H1 (cell line): ENCODE measurements at regions not wholly inside any gene's neighbourhood (a gene's known extent, or its start where the extent isn't known, plus 50 kb on each side); places are given as distances from the start of the nearest gene placed in this dataset.

Experiments
- CTCF ChIA-PET: fragments of 300-600 bp; sonication (Branson Sonifier 250); formaldehyde crosslinking; loops from one replicate; lab custom pipeline; 2021; ENCODE audit not compliant: partially characterized antibody; lab: Charles Lee
- POLR2A ChIA-PET: fragments of 300-600 bp; sonication (Branson Sonifier 250); formaldehyde crosslinking; loops from one replicate; lab custom pipeline; 2021; ENCODE audit warnings: inconsistent platforms; ENCODE audit not compliant: partially characterized antibody; lab: Charles Lee
- DNase-seq, 2 experiments: peaks; one replicate each; pipeline versions ENCODE4 v3.0.0 to v3.0.0-alpha.2; 2010 to 2022; ENCODE audit warnings: low spot score in 2 of 2, low read depth in 1 of 2, mixed read lengths in 1 of 2
- FAIRE-seq: peaks from 2 replicates; lab custom pipeline; 2011; peaks lifted over from hg19 to GRCh38; lab: Jason Lieb, UNC
- H2AFZ ChIP-seq: 2 replicates; pipeline ENCODE4 v1.8.1; 2012; ENCODE audit warnings: low read length, inconsistent platforms
- H2AK5ac ChIP-seq: 2 replicates; pipeline ENCODE4 v1.6.1; 2013; ENCODE audit warnings: low read depth, low read length
- H2BK120ac ChIP-seq: replicated peaks from 2 replicates; pipeline ENCODE3; 2013; ENCODE audit warnings: low read depth, low read length, inconsistent platforms
- H2BK12ac ChIP-seq: 2 replicates; pipeline ENCODE4 v1.6.1; 2013; ENCODE audit warnings: low read depth, low read length
- H2BK15ac ChIP-seq: 2 replicates; pipeline ENCODE4 v1.6.1; 2013; ENCODE audit warnings: low read length
- H2BK20ac ChIP-seq: 2 replicates; pipeline ENCODE4 v1.6.1; 2013; ENCODE audit warnings: low read length
- H2BK5ac ChIP-seq: 2 replicates; pipeline ENCODE4 v1.6.1; 2013; ENCODE audit warnings: low read depth, low read length
- H3K14ac ChIP-seq: 2 replicates; pipeline ENCODE4 v1.6.1; 2013; ENCODE audit warnings: inconsistent platforms; ENCODE audit not compliant: insufficient read length
- H3K18ac ChIP-seq: 2 replicates; pipeline ENCODE4 v1.6.1; 2013; ENCODE audit warnings: low read length; ENCODE audit errors: extremely low read depth
- H3K23ac ChIP-seq: 2 replicates; pipeline ENCODE4 v1.6.1; 2013; ENCODE audit warnings: inconsistent platforms; ENCODE audit not compliant: insufficient read length
- H3K23me2 ChIP-seq: 2 replicates; pipeline ENCODE4 v1.6.1; 2013; ENCODE audit warnings: low read depth, low read length
- H3K27ac ChIP-seq: 2 replicates; pipeline ENCODE4 v1.6.1; 2011; ENCODE audit warnings: low read depth, low read length, inconsistent platforms
- H3K27me3 ChIP-seq, 4 experiments: replicated peaks in 1 of 4; 1 replicate in 1 of 4; 2 replicates in 3 of 4; pipeline versions ENCODE4 v1.6.1 to v1.8.1; 2011 to 2013; ENCODE audit warnings: low read length in 3 of 4, mild to moderate bottlenecking in 3 of 4, inconsistent platforms in 2 of 4, mixed read lengths in 2 of 4, moderate library complexity in 1 of 4; ENCODE audit not compliant: control insufficient read depth in 3 of 4, insufficient read depth in 3 of 4; ENCODE audit errors: extremely low read depth in 1 of 4
- H3K36me3 ChIP-seq, 4 experiments: 2 replicates each; pipeline versions ENCODE4 v1.6.1 to v1.8.1; 2011 to 2013; ENCODE audit warnings: mild to moderate bottlenecking in 4 of 4, low read length in 3 of 4, moderate library complexity in 2 of 4, control low read depth in 1 of 4, inconsistent platforms in 1 of 4; ENCODE audit not compliant: insufficient read depth in 4 of 4, control insufficient read depth in 2 of 4
- H3K4ac ChIP-seq: replicated peaks from 2 replicates; pipeline ENCODE3; 2013; ENCODE audit warnings: low read length, low read depth, mixed read lengths, inconsistent platforms; ENCODE audit not compliant: insufficient read length
- H3K4me1 ChIP-seq, 4 experiments: replicated peaks in 1 of 4; 1 replicate in 1 of 4; 2 replicates in 3 of 4; pipeline versions ENCODE4 v1.6.1 to v1.8.1; 2011 to 2013; ENCODE audit warnings: low read length in 3 of 4, inconsistent platforms in 2 of 4, mixed read lengths in 1 of 4; ENCODE audit not compliant: insufficient read depth in 4 of 4, control insufficient read depth in 3 of 4
- H3K4me2 ChIP-seq, 2 experiments: 2 replicates each; pipeline versions ENCODE4 v1.6.1 to v1.8.1; 2011 to 2013; ENCODE audit warnings: low read depth in 2 of 2, low read length in 2 of 2, control low read depth in 1 of 2, inconsistent platforms in 1 of 2, mild to moderate bottlenecking in 1 of 2; ENCODE audit not compliant: insufficient read depth in 1 of 2
- H3K4me3 ChIP-seq, 4 experiments: fragments of 200-600, 300-600 bp in 1 of 4; sonication (generic), shearing (Covaris generic), sonication (Bioruptor Twin) in 1 of 4; 2 replicates each; pipeline versions ENCODE4 v1.5.1 to v1.8.1; 2011 to 2016; ENCODE audit warnings: low read length in 4 of 4, low read depth in 3 of 4, control low read depth in 2 of 4, inconsistent platforms in 2 of 4, mild to moderate bottlenecking in 2 of 4, mixed read lengths in 1 of 4, moderate library complexity in 1 of 4; ENCODE audit not compliant: insufficient read depth in 2 of 4; ENCODE audit errors: extremely low read depth in 1 of 4
- H3K56ac ChIP-seq: replicated peaks from 2 replicates; pipeline ENCODE3; 2013; ENCODE audit warnings: low read depth, mild to moderate bottlenecking, mixed read lengths, low read length, inconsistent platforms; ENCODE audit not compliant: insufficient read length
- H3K79me1 ChIP-seq: 2 replicates; pipeline ENCODE4 v1.6.1; 2013; ENCODE audit warnings: low read depth, low read length, control low read depth
- H3K79me2 ChIP-seq, 2 experiments: 2 replicates each; pipeline versions ENCODE4 v1.6.1 to v1.8.1; 2012 to 2013; ENCODE audit warnings: low read length in 2 of 2, mild to moderate bottlenecking in 2 of 2, inconsistent platforms in 1 of 2; ENCODE audit not compliant: insufficient read depth in 2 of 2, control insufficient read depth in 1 of 2
- H3K9ac ChIP-seq, 4 experiments: replicated peaks in 1 of 4; 1 replicate in 1 of 4; 2 replicates in 3 of 4; pipeline versions ENCODE4 v1.6.1 to v1.8.1; 2011 to 2013; ENCODE audit warnings: low read depth in 3 of 4, low read length in 3 of 4, control low read depth in 2 of 4, mild to moderate bottlenecking in 2 of 4, moderate library complexity in 2 of 4, inconsistent platforms in 1 of 4; ENCODE audit errors: extremely low read depth in 1 of 4
- H3K9me3 ChIP-seq, 2 experiments: 2 replicates each; pipeline versions ENCODE4 v1.6.1 to v1.8.1; 2012 to 2013; ENCODE audit warnings: mild to moderate bottlenecking in 2 of 2, moderate library complexity in 2 of 2, control low read depth in 1 of 2, inconsistent platforms in 1 of 2, low read depth in 1 of 2, low read length in 1 of 2, mixed read lengths in 1 of 2; ENCODE audit not compliant: insufficient read depth in 2 of 2
- H4K20me1 ChIP-seq, 2 experiments: replicated peaks in 1 of 2; 2 replicates each; pipeline versions ENCODE3 to v1.8.1; 2011 to 2013; ENCODE audit warnings: inconsistent platforms in 2 of 2, low read length in 2 of 2, mild to moderate bottlenecking in 1 of 2; ENCODE audit not compliant: insufficient read depth in 2 of 2, control insufficient read depth in 1 of 2
- H4K5ac ChIP-seq: 2 replicates; pipeline ENCODE4 v1.6.1; 2013; ENCODE audit warnings: low read length, low read depth, mixed read lengths, inconsistent platforms; ENCODE audit not compliant: insufficient read length
- H4K8ac ChIP-seq: 2 replicates; pipeline ENCODE4 v1.8.0; 2013; ENCODE audit warnings: mild to moderate bottlenecking, moderate library complexity, low read length, inconsistent platforms; ENCODE audit not compliant: insufficient read depth; ENCODE audit errors: extremely low read depth
- H4K91ac ChIP-seq: replicated peaks from 2 replicates; pipeline ENCODE3; 2013; ENCODE audit warnings: low read length, mixed read lengths, inconsistent platforms; ENCODE audit not compliant: insufficient read length
- ATF3 ChIP-seq: IDR thresholded peaks from 2 replicates; pipeline ENCODE4 v1.6.1; 2011; ENCODE audit warnings: low read depth, mild to moderate bottlenecking, low read length; ENCODE audit not compliant: insufficient read depth
- CBX8 ChIP-seq: fragments of 300-800, 300-1000 bp; sonication (generic); IDR thresholded peaks from 2 replicates; pipeline ENCODE4 v1.7.1; 2016; ENCODE audit warnings: low read depth, low read length, borderline replicate concordance
- CEBPB ChIP-seq: IDR thresholded peaks from 2 replicates; pipeline ENCODE4 v1.6.1; 2012; ENCODE audit warnings: low read depth, low read length
- CHD2 ChIP-seq: IDR thresholded peaks from 2 replicates; pipeline ENCODE4 v1.6.1; 2012; ENCODE audit warnings: low read length, improper control_type of control experiment
- CREB1 ChIP-seq: IDR thresholded peaks from 2 replicates; pipeline ENCODE4 v1.6.1; 2012; ENCODE audit warnings: inconsistent platforms
- EGR1 ChIP-seq: IDR thresholded peaks from 2 replicates; pipeline ENCODE4 v1.6.1; 2011; ENCODE audit warnings: low read depth, low read length, borderline replicate concordance
- GTF2F1 ChIP-seq: IDR thresholded peaks from 2 replicates; pipeline ENCODE4 v1.6.1; 2012; ENCODE audit warnings: low read depth, low read length, improper control_type of control experiment, borderline replicate concordance
- JUND ChIP-seq: IDR thresholded peaks from 2 replicates; pipeline ENCODE4 v1.6.1; 2011; ENCODE audit warnings: mild to moderate bottlenecking, improper control_type of control experiment, low read length
- KDM1A ChIP-seq: fragments of 200-600, 300-600 bp; sonication (generic); IDR thresholded peaks from 2 replicates; pipeline ENCODE4 v1.7.1; 2016; ENCODE audit warnings: mild to moderate bottlenecking, low read length, borderline replicate concordance
- KDM5A ChIP-seq: fragments of 200-600 bp; IDR thresholded peaks from 2 replicates; pipeline ENCODE4 v1.7.1; 2012; ENCODE audit warnings: mild to moderate bottlenecking, low read length, inconsistent platforms, mixed read lengths
- POU5F1 ChIP-seq: IDR thresholded peaks from 2 replicates; pipeline ENCODE4 v1.6.1; 2011; ENCODE audit warnings: low read depth, mild to moderate bottlenecking, low read length, moderate library complexity
- RFX5 ChIP-seq: IDR thresholded peaks from 2 replicates; pipeline ENCODE4 v1.6.1; 2011; ENCODE audit warnings: low read depth, low read length, improper control_type of control experiment, borderline replicate concordance
- RXRA ChIP-seq: IDR thresholded peaks from 2 replicates; pipeline ENCODE4 v1.6.1; 2011; ENCODE audit warnings: low read depth, mild to moderate bottlenecking, low read length, moderate library complexity; ENCODE audit not compliant: insufficient read depth
- SIN3A ChIP-seq, 2 experiments: IDR thresholded peaks in 1 of 2; conservative IDR thresholded peaks in 1 of 2; 2 replicates each; pipeline ENCODE4 v1.6.1; 2011 to 2012; ENCODE audit warnings: low read length in 2 of 2, improper control_type of control experiment in 1 of 2, low read depth in 1 of 2, mild to moderate bottlenecking in 1 of 2
- TCF12 ChIP-seq: IDR thresholded peaks from 2 replicates; pipeline ENCODE4 v1.6.1; 2011; ENCODE audit warnings: low read depth, mild to moderate bottlenecking, low read length
- ZNF274 ChIP-seq: IDR thresholded peaks from 2 replicates; pipeline ENCODE4 v1.7.0; 2012; ENCODE audit warnings: low read length, borderline replicate concordance; ENCODE audit errors: extremely low read depth
- WGBS, 2 experiments: shearing (Covaris generic) in 1 of 2; methylation state at CpG; one replicate each; pipeline versions ENCODE4 v1.1.6 to v1.1.7; 2013 to 2015; ENCODE audit warnings: low lambda C conversion rate in 2 of 2, mixed read lengths in 2 of 2, inconsistent platforms in 1 of 2, low coverage in 1 of 2, missing lambda C conversion rate in 1 of 2; ENCODE audit not compliant: insufficient replicate concordance in 2 of 2, insufficient coverage in 1 of 2, insufficient read length in 1 of 2; ENCODE audit errors: extremely low coverage in 1 of 2, missing lambda C conversion rate in 1 of 2; 5-methylcytosine and 5-hydroxymethylcytosine counted together

- Histone ChIP-seq H2BK20ac (no peak overlapping the region), H3K79me1 (no peaks in the 10 kb centered on the region), H4K91ac (no peak overlapping the region), H3K4me1 (no peaks in the 10 kb centered on the region), H3K27me3 (no peaks in the 10 kb centered on the region), H4K8ac (no peak overlapping the region), H3K9me3 (no peaks in the 10 kb centered on the region), H4K5ac (no peak overlapping the region), H3K27ac (no peak overlapping the region), H2BK12ac (no peak overlapping the region), H3K9ac (no peak overlapping the region), H2AK5ac (no peak overlapping the region), H2BK120ac (no peak overlapping the region), H3K79me2 (no peaks in the 10 kb centered on the region), H3K4ac (no peak overlapping the region), H2BK5ac (no peak overlapping the region), H3K23ac (no peak overlapping the region), H3K36me3 (no peaks in the 10 kb centered on the region), H3K4me3 (no peak overlapping the region), H3K56ac (no peak overlapping the region), H3K14ac (no peak overlapping the region), H3K4me2 (no peak overlapping the region), H4K20me1 (no peaks in the 10 kb centered on the region), H2AFZ (peak overlapping the region; percentile 39; the same call in 1 of the 2 replicates), H2BK15ac (no peak overlapping the region), H3K23me2 (no peaks in the 10 kb centered on the region; the same call in 1 of the 2 replicates), H3K18ac (no peak overlapping the region)
- ChIA-PET CTCF (interaction anchor here (1.3 to 2.3 kb wide), 3 partner anchors 14 to 159 kb away, joined by 3 to 6 read pairs (median 6); no protein-coding TSS in a partner anchor), POLR2A (no interaction called here)
- DNase-seq (no peak), FAIRE-seq (no peak)
- WGBS, 2 experiments: 100% methylated on average over 1 of the region's 1 CpG; no CpG with 5 or more reads in 1 of the 2 experiments
- no peak for TF ChIP-seq CHD2
- no peak for TF ChIP-seq JUND
- no peak for TF ChIP-seq EGR1
- TF ChIP-seq KDM1A: no peak
- no peak for TF ChIP-seq TCF12
- no peak for TF ChIP-seq CREB1
- no peak for TF ChIP-seq POU5F1
- TF ChIP-seq KDM5A: no peak
- no peak for TF ChIP-seq RXRA
- no peak for TF ChIP-seq SIN3A (conservative IDR thresholded peaks at IDR 0.05 in 1 of 2, IDR thresholded peaks at IDR 0.05 in 1 of 2; ENCODE audit: low read depth in 1 of 2, low read length in 2 of 2)
- no peak for TF ChIP-seq RFX5
- no peak for TF ChIP-seq GTF2F1
- no peak for TF ChIP-seq CBX8
- TF ChIP-seq CEBPB: no peak
- TF ChIP-seq ZNF274: no peak
- TF ChIP-seq ATF3: no peak
Observed at GRCh38 chr3:159645874-159646273, 342.8 kb upstream of the IL12A start.
